HEK293 (cell line): ENCODE measurements at regions not wholly inside any gene's neighbourhood (a gene's known extent, or its start where the extent isn't known, plus 50 kb on each side); places are given as distances from the start of the nearest gene placed in this dataset.

Experiments
- KLF16 ChIP-seq: fragments of 450-650 bp; formaldehyde crosslinking; IDR thresholded peaks from 2 replicates; pipeline ENCODE4 v1.5.1; 2017; ENCODE audit warnings: missing biosample characterization, missing genetic modification characterization
- ZNF175 ChIP-seq: fragments of 450-650 bp; formaldehyde crosslinking; IDR thresholded peaks from 2 replicates; pipeline ENCODE4 v1.5.1; 2016; ENCODE audit warnings: missing biosample characterization, missing genetic modification characterization
- ZNF248 ChIP-seq: fragments of 450-650 bp; formaldehyde crosslinking; IDR thresholded peaks from 2 replicates; pipeline ENCODE4 v1.5.1; 2017; ENCODE audit warnings: missing biosample characterization, missing genetic modification characterization
- ZNF280C ChIP-seq: fragments of 450-650 bp; formaldehyde crosslinking; IDR thresholded peaks from 2 replicates; pipeline ENCODE4 v1.5.1; 2016; ENCODE audit warnings: missing biosample characterization, missing genetic modification characterization
- ZNF610 ChIP-seq: fragments of 450-650 bp; formaldehyde crosslinking; IDR thresholded peaks from 2 replicates; pipeline ENCODE4 v1.5.1; 2016; ENCODE audit warnings: missing biosample characterization, missing genetic modification characterization, borderline replicate concordance
- ZNF701 ChIP-seq: fragments of 450-650 bp; formaldehyde crosslinking; IDR thresholded peaks from 2 replicates; pipeline ENCODE4 v1.5.1; 2016; ENCODE audit warnings: missing biosample characterization, missing genetic modification characterization
- TF ChIP-seq, protein P1 (sequence below): fragments of 450-650 bp; formaldehyde crosslinking; IDR thresholded peaks from 2 replicates; pipeline ENCODE4 v1.5.1; 2016; ENCODE audit warnings: missing biosample characterization, missing genetic modification characterization
- TF ChIP-seq, protein P2 (sequence below): fragments of 450-650 bp; formaldehyde crosslinking; IDR thresholded peaks from 2 replicates; pipeline ENCODE4 v1.5.1; 2016; ENCODE audit warnings: missing biosample characterization, missing genetic modification characterization

- no peak for TF ChIP-seq ZNF280C (tag by site-specific recombination)
- TF ChIP-seq, protein P1, sequence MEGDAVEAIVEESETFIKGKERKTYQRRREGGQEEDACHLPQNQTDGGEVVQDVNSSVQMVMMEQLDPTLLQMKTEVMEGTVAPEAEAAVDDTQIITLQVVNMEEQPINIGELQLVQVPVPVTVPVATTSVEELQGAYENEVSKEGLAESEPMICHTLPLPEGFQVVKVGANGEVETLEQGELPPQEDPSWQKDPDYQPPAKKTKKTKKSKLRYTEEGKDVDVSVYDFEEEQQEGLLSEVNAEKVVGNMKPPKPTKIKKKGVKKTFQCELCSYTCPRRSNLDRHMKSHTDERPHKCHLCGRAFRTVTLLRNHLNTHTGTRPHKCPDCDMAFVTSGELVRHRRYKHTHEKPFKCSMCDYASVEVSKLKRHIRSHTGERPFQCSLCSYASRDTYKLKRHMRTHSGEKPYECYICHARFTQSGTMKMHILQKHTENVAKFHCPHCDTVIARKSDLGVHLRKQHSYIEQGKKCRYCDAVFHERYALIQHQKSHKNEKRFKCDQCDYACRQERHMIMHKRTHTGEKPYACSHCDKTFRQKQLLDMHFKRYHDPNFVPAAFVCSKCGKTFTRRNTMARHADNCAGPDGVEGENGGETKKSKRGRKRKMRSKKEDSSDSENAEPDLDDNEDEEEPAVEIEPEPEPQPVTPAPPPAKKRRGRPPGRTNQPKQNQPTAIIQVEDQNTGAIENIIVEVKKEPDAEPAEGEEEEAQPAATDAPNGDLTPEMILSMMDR (tag by site-specific recombination) = no peak
- no peak for TF ChIP-seq ZNF610
- TF ChIP-seq ZNF248 (tag by site-specific recombination) = no peak
- TF ChIP-seq ZNF175 (tag by site-specific recombination) = no peak
- TF ChIP-seq, protein P2, sequence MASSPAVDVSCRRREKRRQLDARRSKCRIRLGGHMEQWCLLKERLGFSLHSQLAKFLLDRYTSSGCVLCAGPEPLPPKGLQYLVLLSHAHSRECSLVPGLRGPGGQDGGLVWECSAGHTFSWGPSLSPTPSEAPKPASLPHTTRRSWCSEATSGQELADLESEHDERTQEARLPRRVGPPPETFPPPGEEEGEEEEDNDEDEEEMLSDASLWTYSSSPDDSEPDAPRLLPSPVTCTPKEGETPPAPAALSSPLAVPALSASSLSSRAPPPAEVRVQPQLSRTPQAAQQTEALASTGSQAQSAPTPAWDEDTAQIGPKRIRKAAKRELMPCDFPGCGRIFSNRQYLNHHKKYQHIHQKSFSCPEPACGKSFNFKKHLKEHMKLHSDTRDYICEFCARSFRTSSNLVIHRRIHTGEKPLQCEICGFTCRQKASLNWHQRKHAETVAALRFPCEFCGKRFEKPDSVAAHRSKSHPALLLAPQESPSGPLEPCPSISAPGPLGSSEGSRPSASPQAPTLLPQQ (tag by site-specific recombination) = no peak
- no peak for TF ChIP-seq KLF16 (tag by site-specific recombination)
- no peak for TF ChIP-seq ZNF701
Observed at GRCh38 chr21:19340954-19341353, 937.4 kb upstream of the TMPRSS15 start.
